CD4-positive, alpha-beta T cell treated with Interleukin-10 for 1 hour (primary cell): ENCODE measurements at regions not wholly inside any gene's neighbourhood (a gene's known extent, or its start where the extent isn't known, plus 50 kb on each side); places are given as distances from the start of the nearest gene placed in this dataset.

Experiments used
- DNase-seq: peaks from one replicate; pipeline ENCODE4 v3.0.0-alpha.2; 2020

GRCh38 chr1:4146614-4147013 lies 246.5 kb upstream of the C1orf174 start:
- no peak for DNase-seq

- no peak for DNase-seq
Observed at GRCh38 chr1:4147509-4147908, 247.4 kb upstream of the C1orf174 start.

GRCh38 chr1:4149281-4149680 lies 249.2 kb upstream of the C1orf174 start:
- DNase-seq: no peak

GRCh38 chr1:4149831-4150230 lies 249.8 kb upstream of the C1orf174 start:
- DNase-seq: no peak

- DNase-seq: no peak
Observed at GRCh38 chr1:4150262-4150661, 250.2 kb upstream of the C1orf174 start.

- DNase-seq: no peak
Observed at GRCh38 chr1:4152266-4152665, 252.2 kb upstream of the C1orf174 start.

GRCh38 chr1:4153571-4153970 lies 253.5 kb upstream of the C1orf174 start:
- DNase-seq: no peak

- no peak for DNase-seq
Observed at GRCh38 chr1:4156241-4156973, 256.3 kb upstream of the C1orf174 start.

- DNase-seq: no peak
Observed at GRCh38 chr1:4160181-4160580, 260.1 kb upstream of the C1orf174 start.

- no peak for DNase-seq
Observed at GRCh38 chr1:4161366-4162006, 261.4 kb upstream of the C1orf174 start.

GRCh38 chr1:4164965-4165364 lies 264.9 kb upstream of the C1orf174 start:
- no peak for DNase-seq

- no peak for DNase-seq
Observed at GRCh38 chr1:4165686-4166300, 265.7 kb upstream of the C1orf174 start.

GRCh38 chr1:4166713-4167112 lies 266.6 kb upstream of the C1orf174 start:
- no peak for DNase-seq

GRCh38 chr1:4169991-4170390 lies 269.9 kb upstream of the C1orf174 start:
- no peak for DNase-seq

GRCh38 chr1:4170548-4171340 lies 270.7 kb upstream of the C1orf174 start:
- no peak for DNase-seq

GRCh38 chr1:4171480-4172450 lies 271.7 kb upstream of the C1orf174 start:
- DNase-seq: no peak

GRCh38 chr1:4172644-4173599 lies 272.9 kb upstream of the C1orf174 start:
- peak; percentile 2 for DNase-seq

GRCh38 chr1:4173731-4174130 lies 273.7 kb upstream of the C1orf174 start:
- DNase-seq: no peak

GRCh38 chr1:4174291-4175200 lies 274.5 kb upstream of the C1orf174 start:
- no peak for DNase-seq
